HL-60 (cell line): ENCODE measurements at regions not wholly inside any gene's neighbourhood (a gene's known extent, or its start where the extent isn't known, plus 50 kb on each side); places are given as distances from the start of the nearest gene placed in this dataset.

Experiments
- DNase-seq, 2 experiments: peaks; one replicate each; pipeline ENCODE4 v3.0.0-alpha.2; 2010 to 2020; ENCODE audit warnings: low read depth in 1 of 2, low spot score in 1 of 2
- H3K27ac ChIP-seq: fragments of 250-450 bp; sonication (Bioruptor Pico); replicated peaks from 2 replicates; pipeline ENCODE4 v1.5.1; 2020; ENCODE audit warnings: mild to moderate bottlenecking, moderate library complexity
- H3K27me3 ChIP-seq: fragments of 250-450 bp; sonication (Bioruptor Pico); 2 replicates; pipeline ENCODE4 v1.5.1; 2021; ENCODE audit warnings: mild to moderate bottlenecking, moderate library complexity; ENCODE audit not compliant: insufficient read depth, poor library complexity, severe bottlenecking
- H3K4me3 ChIP-seq: replicated peaks from 2 replicates; pipeline ENCODE4 v1.5.1; 2011; ENCODE audit warnings: mild to moderate bottlenecking, control low read depth, low read length; ENCODE audit not compliant: insufficient read depth
- GABPA ChIP-seq: IDR thresholded peaks from 2 replicates; pipeline ENCODE4 v1.6.1; 2012; ENCODE audit warnings: low read depth
- POLR2AphosphoS5 ChIP-seq: IDR thresholded peaks from 2 replicates; pipeline ENCODE4 v1.6.1; 2012; ENCODE audit warnings: low read depth
- SPI1 ChIP-seq: IDR thresholded peaks from 2 replicates; pipeline ENCODE4 v1.6.1; 2012; ENCODE audit warnings: low read depth, mild to moderate bottlenecking, borderline replicate concordance
- TF ChIP-seq, protein P1 (sequence below): IDR thresholded peaks from 2 replicates; pipeline ENCODE4 v1.6.1; 2012; ENCODE audit warnings: low read depth; ENCODE audit not compliant: insufficient replicate concordance
- TF ChIP-seq, protein P2 (sequence below): IDR thresholded peaks from one replicate; pipeline ENCODE4 v1.5.1; 2011; ENCODE audit warnings: low read length, control low read depth, inconsistent platforms; ENCODE audit not compliant: insufficient read depth

DNA sequence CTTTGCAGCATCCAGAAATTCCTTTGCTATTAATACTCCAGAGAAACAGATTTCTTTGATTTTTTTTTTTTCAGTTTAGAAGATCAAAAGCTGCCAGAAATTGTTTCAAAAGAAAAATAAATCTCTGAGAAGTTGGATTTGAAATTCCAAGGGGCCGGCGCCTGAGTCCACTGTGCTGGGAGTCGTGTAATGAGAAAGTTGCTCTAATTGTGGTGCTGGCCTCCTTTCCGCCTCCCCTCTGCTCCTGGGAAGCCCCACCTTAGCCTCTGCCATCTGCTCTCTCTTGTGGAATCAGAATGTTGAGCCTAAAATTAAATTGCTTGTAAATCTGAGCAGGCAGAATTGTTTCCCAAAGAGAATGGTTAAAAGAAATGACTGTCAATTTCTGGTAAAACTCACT lies 93.3 kb downstream of the EMX2 start:
- no peak overlapping the region for H3K27ac ChIP-seq
- DNase-seq = no peak

DNA sequence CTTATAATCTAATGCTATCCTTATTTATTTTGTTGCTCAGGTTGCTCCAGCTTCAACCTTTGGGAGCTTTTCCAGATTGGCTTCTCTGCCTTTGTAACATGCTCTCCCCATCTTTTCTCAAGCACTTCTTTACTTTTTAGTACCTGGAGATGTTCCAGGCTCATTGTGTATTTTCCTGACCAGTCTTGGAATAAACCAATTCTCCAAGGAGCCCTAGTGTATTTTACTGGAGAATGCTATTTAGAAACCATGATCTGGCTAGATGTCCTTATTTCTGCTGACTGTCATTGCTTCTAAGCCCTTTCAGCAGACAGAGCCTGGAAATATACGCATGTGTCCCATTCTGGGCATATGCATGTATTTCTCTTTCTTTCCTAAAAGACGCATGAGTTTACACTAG lies 95.7 kb downstream of the EMX2 start:
- H3K4me3 ChIP-seq = no peak overlapping the region
- no peak overlapping the region for H3K27ac ChIP-seq
- no peak for DNase-seq
- H3K27me3 ChIP-seq = peaks cover 6% of the 10 kb centered on the region
- TF ChIP-seq, protein P1, sequence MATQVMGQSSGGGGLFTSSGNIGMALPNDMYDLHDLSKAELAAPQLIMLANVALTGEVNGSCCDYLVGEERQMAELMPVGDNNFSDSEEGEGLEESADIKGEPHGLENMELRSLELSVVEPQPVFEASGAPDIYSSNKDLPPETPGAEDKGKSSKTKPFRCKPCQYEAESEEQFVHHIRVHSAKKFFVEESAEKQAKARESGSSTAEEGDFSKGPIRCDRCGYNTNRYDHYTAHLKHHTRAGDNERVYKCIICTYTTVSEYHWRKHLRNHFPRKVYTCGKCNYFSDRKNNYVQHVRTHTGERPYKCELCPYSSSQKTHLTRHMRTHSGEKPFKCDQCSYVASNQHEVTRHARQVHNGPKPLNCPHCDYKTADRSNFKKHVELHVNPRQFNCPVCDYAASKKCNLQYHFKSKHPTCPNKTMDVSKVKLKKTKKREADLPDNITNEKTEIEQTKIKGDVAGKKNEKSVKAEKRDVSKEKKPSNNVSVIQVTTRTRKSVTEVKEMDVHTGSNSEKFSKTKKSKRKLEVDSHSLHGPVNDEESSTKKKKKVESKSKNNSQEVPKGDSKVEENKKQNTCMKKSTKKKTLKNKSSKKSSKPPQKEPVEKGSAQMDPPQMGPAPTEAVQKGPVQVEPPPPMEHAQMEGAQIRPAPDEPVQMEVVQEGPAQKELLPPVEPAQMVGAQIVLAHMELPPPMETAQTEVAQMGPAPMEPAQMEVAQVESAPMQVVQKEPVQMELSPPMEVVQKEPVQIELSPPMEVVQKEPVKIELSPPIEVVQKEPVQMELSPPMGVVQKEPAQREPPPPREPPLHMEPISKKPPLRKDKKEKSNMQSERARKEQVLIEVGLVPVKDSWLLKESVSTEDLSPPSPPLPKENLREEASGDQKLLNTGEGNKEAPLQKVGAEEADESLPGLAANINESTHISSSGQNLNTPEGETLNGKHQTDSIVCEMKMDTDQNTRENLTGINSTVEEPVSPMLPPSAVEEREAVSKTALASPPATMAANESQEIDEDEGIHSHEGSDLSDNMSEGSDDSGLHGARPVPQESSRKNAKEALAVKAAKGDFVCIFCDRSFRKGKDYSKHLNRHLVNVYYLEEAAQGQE = no peak
- no peak for TF ChIP-seq POLR2AphosphoS5
- no peak for TF ChIP-seq SPI1
- TF ChIP-seq, protein P2, sequence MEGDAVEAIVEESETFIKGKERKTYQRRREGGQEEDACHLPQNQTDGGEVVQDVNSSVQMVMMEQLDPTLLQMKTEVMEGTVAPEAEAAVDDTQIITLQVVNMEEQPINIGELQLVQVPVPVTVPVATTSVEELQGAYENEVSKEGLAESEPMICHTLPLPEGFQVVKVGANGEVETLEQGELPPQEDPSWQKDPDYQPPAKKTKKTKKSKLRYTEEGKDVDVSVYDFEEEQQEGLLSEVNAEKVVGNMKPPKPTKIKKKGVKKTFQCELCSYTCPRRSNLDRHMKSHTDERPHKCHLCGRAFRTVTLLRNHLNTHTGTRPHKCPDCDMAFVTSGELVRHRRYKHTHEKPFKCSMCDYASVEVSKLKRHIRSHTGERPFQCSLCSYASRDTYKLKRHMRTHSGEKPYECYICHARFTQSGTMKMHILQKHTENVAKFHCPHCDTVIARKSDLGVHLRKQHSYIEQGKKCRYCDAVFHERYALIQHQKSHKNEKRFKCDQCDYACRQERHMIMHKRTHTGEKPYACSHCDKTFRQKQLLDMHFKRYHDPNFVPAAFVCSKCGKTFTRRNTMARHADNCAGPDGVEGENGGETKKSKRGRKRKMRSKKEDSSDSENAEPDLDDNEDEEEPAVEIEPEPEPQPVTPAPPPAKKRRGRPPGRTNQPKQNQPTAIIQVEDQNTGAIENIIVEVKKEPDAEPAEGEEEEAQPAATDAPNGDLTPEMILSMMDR = no peak
- TF ChIP-seq GABPA = no peak

More for the DNA sequence above, 93.3 kb downstream of the EMX2 start:
- Histone ChIP-seq H3K27me3 (peaks cover 6% of the 10 kb centered on the region), H3K4me3 (no peak overlapping the region)
- TF ChIP-seq, protein P1 = no peak
- no peak for TF ChIP-seq SPI1
- TF ChIP-seq, protein P2 = no peak
- TF ChIP-seq GABPA = no peak
- no peak for TF ChIP-seq POLR2AphosphoS5

DNA sequence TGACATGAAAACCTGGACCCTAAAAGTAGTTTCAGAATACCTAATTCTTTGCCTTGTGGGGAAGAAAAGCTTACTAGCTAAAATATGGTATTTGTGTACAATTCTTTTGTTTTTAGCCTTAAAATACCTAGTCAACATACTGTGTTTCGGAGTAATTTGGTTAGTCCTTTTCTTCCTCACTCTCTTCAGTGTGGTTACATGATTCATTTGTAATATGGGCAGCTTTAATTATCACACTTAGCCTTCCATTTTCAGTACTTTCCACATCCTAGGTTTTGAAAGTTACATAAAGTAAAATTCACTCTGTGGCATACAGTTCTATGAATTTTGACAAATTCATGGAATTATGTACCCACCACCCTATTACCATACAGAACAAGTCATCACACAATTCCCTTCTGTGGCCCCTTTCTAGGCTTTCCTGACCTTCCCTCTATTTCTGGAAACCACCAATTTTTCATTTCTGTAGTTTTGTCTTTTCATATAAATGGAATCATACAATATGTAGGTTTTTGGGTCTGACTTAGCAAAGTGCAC lies 96.2 kb downstream of the EMX2 start:
- no peak overlapping the region for H3K27ac ChIP-seq
- no peak for DNase-seq
- H3K27me3 ChIP-seq = peaks cover 6% of the 10 kb centered on the region
- no peak overlapping the region for H3K4me3 ChIP-seq
- no peak for TF ChIP-seq GABPA
- TF ChIP-seq POLR2AphosphoS5 = no peak
- TF ChIP-seq, protein P2 = no peak
- TF ChIP-seq, protein P1 = no peak
- no peak for TF ChIP-seq SPI1
